CD4-positive, alpha-beta T cell treated with Interferon alpha-2 for 1 hour (primary cell): ENCODE measurements at regions not wholly inside any gene's neighbourhood (a gene's known extent, or its start where the extent isn't known, plus 50 kb on each side); places are given as distances from the start of the nearest gene placed in this dataset.
"Not testable (repeated sequence)": the region's sequence is repeated elsewhere in the genome, so short reads cannot be mapped to it uniquely, and the experiment has no call there.

ENCODE experiments used
- DNase-seq, 2 donors: peaks; one replicate each; pipeline ENCODE4 v3.0.0-alpha.2; 2020 to 2022

DNA sequence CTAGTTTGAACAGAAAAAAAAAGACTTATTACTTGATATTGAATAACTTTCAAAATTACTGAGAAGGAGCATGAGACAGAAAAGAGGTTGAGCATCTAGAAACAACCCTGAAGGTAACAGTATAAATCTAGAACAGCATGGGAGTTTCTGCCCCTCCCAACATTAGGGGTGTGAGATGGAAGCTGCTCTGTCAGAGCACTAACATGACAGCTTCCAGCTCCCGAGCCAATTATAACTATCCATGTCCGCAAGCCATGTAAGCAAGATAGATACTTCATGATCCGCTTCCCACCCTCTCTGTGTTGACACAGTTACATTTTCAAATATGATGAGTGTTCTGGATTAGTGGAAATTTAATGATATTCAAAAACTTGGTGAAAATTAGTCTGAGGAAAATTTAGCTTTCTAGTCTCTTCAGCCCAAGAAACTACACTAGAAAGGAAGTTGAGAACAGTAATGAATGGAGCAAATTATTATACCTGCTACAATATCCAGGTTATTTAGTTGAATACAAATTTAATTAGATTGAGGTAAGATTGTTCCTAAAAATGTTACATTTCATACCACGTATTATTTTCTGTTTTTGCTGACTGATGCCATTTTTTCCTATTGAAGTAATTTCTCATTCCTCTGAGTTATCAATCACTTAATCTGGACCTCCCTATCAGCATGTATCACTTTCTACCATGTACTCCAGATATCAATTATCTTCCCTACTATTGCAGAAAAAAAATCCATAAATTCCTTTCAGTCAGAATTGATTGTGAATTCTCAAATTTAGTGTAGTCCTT is 129.3 kb upstream of the SLIT2 start:
- no peak for DNase-seq

DNA sequence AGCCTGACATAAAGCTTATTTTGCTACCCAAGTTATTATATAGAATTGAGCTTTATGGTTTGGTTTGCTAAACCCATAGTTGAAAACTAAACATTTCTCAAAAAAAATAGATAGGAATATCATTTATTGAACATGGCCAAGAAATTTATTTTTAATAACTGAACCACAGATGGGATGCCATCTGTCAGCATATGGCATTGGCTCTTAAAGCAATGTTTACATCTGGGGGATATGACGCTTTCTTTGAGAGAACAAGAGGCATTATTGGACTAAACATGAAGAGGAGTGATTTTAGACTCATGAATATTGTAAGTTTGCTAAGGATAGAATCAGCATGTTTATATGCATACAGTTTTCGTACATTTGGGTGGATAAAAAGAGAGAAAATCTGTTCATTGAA is 132.6 kb upstream of the SLIT2 start:
- no peak for DNase-seq

DNA sequence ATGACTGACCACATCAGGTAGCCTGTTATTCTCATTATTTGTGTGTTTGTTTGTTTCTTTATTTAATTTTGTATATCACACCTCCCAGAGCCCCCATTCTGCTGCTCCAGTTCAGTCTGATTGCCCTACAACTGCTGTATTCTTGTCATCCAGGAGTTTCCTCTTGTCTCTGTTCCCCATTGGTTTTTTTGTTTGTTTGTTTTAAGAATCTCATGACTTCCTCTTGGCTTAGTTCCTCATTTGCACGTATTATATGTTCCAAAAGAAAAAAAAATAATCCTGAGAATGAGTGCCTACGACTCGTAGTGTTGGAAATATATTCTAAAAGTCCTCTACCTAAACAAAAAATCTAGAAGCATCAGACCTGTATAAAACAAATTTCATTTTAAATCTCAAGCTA is 142.3 kb upstream of the SLIT2 start:
- DNase-seq: no peak

DNA sequence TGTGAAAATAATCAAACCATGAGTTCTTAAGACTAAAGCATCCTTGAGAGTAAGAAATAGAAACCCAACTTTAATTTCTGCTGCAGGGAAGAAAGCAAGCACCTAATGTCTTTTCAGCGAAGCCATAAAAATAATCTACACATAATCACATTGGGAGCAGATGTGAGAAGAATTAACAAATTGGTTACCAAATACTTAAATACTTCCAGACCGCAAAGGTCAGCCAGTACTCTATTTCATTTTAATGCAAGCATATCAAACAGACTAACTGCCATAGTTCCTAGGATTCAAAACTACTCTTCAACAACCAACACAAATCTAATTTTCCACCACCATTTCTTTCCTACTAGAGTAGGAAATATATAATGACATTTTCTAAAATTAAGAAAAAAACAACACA is 144.8 kb upstream of the SLIT2 start:
- no peak for DNase-seq

DNA sequence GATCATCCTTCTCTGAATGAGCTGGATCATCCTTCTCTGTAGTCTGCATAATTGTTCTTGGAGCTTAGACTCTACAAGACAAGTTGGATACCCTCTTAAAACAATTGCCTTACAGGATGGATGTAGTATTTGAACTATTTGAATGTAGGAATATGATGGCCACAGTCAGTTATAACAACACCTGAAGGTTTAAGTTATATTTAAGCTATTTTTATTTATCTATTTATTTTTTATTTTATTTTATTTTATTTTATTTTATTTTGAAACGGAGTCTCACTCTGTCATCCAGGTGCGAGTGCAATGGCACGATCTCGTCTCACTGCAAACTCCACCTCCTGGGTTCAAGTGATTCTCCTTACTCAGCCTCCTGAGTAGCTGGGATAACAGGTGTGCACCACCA is 149.9 kb upstream of the SLIT2 start:
- DNase-seq: no peak

DNA sequence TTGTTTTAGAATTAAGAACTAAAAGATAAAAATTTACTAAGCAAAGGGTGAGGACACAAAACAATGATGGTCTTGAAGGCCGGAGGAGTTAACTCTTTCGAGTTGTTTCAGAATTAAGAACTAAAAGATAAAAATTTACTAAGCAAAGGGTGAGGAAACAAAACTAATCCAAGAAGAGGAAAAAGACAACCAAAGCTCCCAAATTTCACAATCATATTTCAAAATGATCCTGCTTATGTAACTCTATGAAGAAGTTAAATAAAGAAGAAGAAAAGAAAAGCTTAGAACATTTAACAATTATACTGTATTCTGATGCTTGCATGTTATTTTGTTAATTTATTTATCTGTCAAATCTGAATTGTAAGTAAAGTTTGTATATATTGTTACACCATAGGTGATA is 154.8 kb upstream of the SLIT2 start:
- no peak for DNase-seq

DNA sequence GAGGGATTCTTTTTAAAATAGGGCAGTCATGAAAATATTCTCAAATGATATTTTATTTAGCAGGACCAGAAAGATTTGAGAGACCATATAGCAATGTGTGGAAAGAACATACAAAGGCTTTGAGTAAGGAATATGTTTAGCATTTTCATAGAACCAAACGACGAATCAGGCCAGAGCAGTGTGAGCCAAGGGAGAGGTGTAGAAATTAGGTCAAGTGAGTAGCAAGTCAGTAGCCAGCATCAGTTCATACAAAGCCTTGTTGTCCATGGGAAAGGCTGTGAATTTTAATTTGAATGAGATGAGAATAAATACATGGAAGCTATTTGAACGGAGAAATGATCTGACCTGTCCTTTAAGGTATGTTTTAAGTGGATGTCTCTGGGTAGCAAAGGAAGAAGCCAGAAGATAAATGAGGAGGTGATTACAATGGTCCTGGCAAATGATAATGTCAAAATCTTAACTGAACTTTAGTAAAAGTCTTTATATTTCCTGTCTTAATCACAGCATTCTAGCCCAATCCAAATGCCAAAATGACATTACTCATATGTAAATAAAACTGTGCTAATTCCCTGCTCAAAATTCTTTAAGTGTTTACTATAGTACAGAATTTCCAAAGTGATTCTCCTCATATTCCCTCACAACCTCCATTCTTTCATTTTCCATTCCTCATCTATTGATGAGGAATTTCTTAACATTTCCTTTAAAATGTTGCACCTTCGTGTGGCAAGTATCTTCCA is 155.7 kb upstream of the SLIT2 start:
- DNase-seq: no peak

DNA sequence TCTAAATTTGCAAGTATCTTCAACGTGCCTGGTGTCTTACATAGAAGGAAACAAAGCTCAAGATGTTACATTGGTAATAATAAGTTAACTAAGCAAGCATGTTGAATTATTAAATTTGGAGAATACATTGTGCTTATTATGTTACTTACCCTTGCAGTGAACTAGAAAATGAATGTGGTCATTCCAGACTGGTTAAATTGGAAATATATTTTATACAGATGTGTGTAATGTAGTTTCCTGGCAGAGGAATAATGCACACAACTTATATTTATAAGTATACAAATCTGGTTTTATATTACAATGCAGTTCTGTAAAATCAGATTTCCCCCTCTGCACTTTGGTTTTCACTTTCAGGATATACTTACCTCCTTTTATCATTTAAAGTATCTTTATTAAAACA is 159.9 kb upstream of the SLIT2 start:
- DNase-seq: no peak

DNA sequence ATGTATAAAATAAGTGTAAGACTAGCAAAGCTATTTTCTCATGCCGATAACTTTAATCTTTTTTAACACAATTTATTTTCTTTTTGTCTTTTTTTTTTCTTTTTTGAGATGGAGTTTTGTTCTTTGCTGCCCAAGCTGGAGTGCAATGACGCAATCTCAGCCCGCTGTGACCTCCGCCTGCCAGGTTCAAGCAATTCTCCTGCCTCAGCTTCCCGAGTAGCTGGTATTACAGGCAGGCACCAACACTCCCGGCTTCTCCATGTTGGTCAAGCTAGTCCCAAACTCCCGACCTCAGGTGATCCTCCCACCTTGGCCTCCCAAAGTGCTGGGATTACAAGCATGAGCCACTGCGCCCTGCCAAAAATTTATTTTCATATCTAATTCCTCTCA is 164.2 kb upstream of the SLIT2 start:
- DNase-seq: no peak

DNA sequence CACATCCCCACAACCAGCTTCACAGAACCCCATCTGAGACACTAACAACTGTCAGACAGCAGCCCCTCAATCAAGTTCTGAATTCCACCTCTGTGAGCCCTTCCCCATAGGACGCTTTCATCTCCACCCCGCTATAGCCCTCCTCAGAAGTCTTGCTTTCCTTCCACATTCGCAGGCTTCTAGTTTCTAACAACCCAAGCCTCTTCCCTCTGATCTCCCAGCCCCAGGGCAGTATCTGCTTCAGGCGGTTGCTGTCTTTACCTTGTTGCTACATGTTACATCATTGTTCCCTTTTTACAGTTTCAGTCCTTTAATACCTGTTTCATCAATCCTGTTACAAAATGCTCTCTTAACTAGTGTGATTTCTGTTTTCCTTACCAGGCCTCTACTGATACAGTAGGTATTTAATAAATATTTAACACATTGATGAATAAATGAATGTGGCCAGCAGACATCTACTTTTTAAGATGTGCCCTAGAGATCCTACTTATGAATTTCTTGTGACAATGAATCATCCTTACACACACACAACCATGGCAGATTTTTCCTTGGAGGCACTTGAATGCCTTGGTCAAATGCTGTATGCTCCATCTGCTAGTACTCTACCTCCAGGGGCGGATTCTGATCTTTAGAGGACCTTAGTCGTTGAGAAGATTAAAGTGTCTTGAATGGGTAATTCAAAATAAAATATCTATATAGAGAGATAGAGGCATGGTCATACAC is 164.7 kb upstream of the SLIT2 start:
- no peak for DNase-seq

DNA sequence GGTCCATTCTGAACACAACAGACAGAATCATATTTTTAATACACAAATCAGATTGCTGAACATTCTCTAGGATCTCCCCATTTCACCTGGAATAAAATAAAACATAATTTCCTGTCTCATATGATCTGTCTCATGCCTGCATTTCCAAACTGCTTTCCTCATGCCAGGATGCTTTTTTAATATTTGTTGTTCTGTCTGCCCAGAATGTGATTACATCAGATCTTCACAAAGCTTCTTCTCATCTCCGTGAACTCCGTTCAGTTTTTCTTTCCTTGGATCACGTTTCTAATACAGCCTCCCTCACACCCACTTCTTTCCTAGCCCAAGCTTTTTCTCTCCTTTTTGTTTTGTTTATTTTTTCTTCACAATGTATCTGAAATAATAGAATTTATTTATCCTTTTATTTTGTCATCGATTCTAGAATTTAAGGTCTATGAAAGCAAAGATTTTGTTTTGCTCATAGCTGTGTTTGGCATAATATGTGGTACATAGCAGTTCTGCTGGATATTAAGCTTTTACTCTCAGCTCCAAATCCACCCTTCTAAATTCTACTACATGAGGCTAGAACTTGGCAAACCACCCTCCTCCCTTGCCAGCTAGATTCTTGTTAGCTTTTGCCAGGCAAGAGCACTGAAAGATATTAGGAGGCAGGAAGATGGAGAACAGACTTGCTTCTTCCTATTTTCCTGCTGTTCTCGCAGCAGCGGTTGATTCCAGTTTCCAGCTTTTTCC is 165.5 kb upstream of the SLIT2 start:
- DNase-seq: no peak

DNA sequence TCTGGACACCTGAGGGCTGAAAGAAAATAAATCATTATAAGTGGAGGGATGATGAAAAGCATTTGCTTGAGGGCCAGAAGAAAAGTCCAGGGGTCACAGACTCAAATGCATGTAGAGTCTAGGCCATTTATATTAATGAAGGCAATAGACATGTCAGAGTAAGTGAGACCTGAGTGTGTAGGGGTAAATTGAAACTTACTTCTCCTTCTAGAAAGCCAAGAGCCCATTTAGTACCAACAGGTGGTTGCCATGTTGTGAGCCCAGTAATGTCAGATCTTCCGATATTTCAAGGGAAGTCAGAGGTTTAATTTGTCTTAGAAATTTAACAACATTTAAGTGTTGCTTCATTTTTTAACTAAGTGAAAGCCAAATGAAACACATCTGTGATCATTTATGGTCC is 166.1 kb upstream of the SLIT2 start:
- no peak for DNase-seq

DNA sequence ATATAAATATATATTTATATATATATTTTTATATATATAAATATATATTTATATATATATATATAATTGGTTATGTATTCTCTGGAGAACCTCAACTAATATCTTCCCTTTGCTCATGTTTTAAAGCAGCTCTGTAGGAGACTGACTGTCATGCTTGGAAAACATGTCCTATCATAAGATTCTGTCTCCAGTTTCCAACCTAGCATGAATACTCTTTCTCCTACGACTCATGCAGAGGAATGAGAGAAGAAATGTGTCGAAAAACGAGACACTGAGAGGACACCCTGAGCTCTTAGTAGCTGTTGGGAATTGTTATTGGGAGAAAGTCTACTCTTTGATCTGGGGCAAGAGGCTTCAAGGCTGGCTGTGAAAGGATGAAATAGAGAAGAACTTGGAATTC is 166.5 kb upstream of the SLIT2 start:
- DNase-seq: no peak

DNA sequence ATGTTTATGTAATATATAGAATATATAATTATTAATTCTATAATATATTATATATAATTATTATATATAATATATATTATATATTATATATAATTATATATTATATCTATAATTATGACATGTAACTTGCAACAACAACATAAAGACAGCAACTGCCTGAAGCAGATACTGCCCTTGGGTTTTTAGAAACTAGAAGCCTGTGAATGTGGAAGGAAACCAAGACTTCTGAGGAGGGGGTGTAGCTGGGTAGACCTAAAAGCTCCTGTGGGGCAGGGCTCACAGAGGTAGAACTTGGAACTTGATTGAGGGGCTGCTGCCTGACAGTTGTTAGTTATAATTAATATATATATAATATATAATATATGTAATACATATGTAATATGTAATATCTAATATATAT is 167.2 kb upstream of the SLIT2 start:
- DNase-seq: no peak

DNA sequence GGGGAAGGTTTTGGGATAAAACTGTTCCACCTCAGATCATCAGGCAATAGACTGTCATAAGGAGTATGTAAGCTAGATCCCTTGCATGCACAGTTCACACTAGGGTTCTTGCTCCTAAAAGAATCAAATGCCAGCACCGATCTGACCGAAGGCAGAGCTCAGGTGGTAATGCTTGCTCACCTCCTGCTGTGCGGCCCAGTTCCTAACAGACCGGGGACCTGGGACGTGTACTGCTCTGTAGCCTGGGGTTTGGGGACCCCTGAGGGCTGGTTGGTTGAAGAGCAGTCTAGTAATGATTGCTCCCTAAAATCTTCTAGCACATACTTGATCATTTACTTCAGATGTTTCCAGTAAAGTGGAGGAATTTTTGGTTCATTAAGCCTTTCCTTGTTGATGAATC is 173.1 kb upstream of the SLIT2 start:
- DNase-seq: no peak

DNA sequence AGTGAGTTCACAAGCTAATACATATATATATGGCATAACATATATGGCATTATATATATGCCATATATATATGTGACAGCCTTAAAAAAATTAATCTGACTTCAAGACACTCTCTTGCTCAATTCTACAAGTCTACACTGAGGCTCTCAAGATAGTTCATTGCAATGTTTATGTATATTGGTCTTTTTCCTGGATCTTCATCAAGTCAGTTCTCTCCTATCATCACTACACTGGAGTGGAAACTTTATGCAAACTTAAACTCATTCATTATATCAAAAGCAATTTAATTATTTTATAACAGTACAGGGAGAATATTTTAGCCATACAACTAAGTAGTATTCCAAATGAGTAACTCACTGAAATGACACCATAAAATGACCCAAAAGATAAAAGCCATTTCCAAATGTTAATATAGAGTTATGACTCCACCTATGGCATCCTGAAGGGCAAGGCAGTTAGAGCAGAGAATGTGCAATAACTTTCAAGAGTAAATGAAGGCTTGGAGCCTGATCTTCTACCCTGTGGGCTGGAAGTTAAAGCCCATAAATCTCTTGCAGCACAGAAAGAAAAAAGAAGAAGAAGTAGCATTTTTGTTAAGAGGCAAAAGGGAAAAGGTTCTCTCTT is 176.3 kb upstream of the SLIT2 start:
- no peak for DNase-seq

DNA sequence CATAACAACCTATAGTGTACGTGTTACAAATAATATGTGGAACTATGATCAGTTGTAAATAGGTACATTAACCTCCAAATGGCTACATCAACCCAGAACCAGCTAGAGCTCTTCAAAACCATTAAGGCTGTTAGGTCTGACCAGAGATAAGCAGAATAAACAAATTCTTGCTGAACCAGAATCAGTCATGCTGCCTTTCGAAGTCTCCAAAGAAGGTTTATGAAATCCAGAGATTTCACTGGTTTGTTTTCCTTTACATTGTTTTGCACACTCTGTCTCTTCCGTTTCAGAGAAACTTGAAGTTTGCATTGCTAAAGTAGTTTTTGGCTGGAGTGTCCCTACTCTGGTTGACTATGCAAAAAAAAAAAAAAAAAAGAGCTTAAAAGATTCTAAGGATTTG is 177.3 kb upstream of the SLIT2 start:
- no peak for DNase-seq

DNA sequence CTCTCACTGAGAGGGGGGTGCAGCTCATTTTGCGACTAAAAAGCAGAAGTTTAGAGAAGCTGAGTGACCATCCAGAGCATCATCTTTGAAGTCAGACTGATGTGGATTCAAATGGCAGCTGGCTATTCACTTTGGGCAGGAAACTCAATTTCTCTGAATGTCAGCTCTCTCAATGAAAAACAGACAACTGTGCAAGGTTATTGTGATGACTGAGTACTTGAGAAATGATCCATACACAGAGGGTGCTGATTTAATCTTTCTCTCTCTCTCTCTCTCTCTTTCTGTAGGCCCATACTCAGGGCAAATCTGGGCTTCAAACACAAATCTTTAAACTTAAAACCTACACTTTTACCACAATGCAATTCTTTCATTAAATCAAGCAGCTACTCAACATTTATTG is 185.8 kb upstream of the SLIT2 start:
- no peak for DNase-seq

DNA sequence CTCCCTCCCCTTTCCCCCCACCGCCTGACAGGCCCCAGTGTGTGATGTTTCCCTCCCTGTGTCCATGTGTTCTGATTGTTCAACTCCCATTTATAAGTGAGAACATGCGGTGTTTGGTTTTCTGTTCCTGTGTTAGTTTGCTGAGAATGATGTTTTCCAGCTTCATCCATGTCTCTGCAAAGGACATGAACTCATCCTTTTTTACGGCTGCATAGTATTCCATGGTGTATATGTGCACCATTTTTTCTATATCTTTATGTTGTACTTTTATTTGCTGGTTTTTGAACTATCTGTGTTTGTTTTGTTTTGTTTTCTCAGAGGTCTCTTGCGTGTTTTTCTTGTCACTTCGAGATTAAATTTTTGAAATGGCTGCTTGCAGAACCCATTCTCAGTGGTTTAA is 188.8 kb upstream of the SLIT2 start:
- not testable (repeated sequence) for DNase-seq

DNA sequence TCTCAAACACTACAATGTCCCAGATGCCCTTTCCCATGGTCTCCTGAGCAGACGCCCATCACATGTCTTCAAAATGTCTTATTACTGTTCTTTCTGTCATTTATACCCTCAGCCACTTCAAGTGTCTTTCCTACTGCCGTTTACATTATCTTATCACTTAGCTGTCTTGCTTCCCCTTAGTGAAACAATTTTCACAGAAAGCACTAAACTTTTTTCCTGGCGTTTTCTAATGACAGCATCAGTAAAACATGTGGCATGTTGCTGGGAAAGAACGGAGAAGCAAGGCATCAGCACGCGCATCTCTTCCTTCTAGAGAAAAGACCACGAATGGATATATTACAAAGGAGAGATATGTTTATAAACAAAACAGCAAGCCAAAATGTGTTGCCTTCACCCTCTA is 189.7 kb upstream of the SLIT2 start:
- DNase-seq: no peak

DNA sequence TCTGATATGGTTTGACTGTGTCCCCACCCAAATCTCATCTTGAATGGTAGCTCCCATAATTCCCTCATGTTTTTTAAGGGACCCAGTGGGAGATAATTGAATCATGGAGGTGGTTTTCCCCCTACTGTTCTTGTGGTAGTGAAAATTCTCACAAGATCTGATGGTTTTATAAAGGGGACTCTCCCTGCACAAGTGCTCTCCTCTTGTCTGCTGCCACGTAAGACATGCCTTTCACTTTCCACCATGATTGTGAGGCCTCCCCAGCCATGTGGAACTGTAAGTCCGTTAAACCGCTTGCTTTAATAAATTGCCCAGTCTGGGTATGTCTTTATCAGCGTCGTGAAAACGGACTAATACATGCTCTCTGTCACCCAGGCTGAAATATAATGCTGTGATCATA is 200.9 kb upstream of the SLIT2 start:
- DNase-seq: no peak

DNA sequence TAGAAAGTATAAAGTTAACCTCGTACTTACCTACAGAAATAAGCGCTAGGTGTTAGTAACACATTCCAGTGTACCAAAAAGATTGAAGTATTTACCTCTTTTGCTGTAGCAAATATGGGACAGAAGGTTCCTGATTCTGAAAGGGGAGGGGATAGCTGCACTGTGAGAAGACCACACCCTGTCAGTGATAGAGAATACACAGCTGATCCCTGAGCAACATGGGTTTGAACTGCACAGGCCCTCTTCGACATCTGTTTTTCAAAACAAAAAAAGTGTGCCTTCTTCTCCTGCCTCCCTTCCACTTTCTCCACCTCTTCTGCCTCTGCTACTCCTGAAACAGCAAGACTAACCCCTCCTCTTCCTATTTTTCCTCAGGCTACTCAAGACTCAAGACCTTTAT is 201.8 kb upstream of the SLIT2 start:
- no peak for DNase-seq
